ENCODE measurements at regions not wholly inside any gene's neighbourhood (a gene's known extent, or its start where the extent isn't known, plus 50 kb on each side); places are given as distances from the start of the nearest gene placed in this dataset.

GRCh38 chr3:137324114-137324513 is 366.3 kb downstream of the IL20RB start:
- TF ChIP-seq NR2F2 (IDR thresholded peaks at IDR 0.05) (no peak), ATF3 (IDR thresholded peaks at IDR 0.05) (no peak), HNF4G (IDR thresholded peaks at IDR 0.05) (no peak), ZBTB33 (IDR thresholded peaks at IDR 0.05) (no peak), JUND (IDR thresholded peaks at IDR 0.05) (no peak), RAD21 (IDR thresholded peaks at IDR 0.05) (no peak), YY1 (IDR thresholded peaks at IDR 0.05) (no peak), REST (IDR thresholded peaks at IDR 0.05) (no peak)

GRCh38 chr3:137325170-137325569 is 367.4 kb downstream of the IL20RB start:
- no peak for DNase-seq (ENCODE audit: low spot score)
- Histone ChIP-seq H3K4me3 (ENCODE audit: low read depth in 1 of 3, low read length in 3 of 3) (no peak overlapping the region), H3K9me3 (ENCODE audit: control insufficient read depth in 4 of 4, low read length in 3 of 4) (no peaks in the 10 kb centered on the region), H3K27ac (ENCODE audit: low read depth in 1 of 2, low read length in 2 of 2) (no peak overlapping the region), H3K9ac (ENCODE audit: low read depth in 1 of 2, low read length in 2 of 2) (no peak overlapping the region), H3K4me1 (ENCODE audit: control insufficient read depth in 4 of 4, insufficient read depth in 4 of 4, low read length in 3 of 4) (no peaks in the 10 kb centered on the region), H3K27me3 (ENCODE audit: control insufficient read depth in 4 of 4, insufficient read depth in 4 of 4, low read length in 3 of 4) (peaks cover 0 to 7% (median 0%) of the 10 kb centered on the region in 4 donors), H3K36me3 (ENCODE audit: control insufficient read depth in 4 of 4, insufficient read depth in 3 of 4, low read depth in 1 of 4, low read length in 3 of 4) (no peaks in the 10 kb centered on the region)
- WGBS = 66% methylated on average over 3 of the region's 3 CpGs
- TF ChIP-seq CTCF (IDR thresholded peaks at IDR 0.05; ENCODE audit: low read depth, low read length, missing input control) = no peak
- TF ChIP-seq JUND (IDR thresholded peaks at IDR 0.05) = no peak
- no peak for TF ChIP-seq TAF1 (conservative IDR thresholded peaks at IDR 0.05)
- TF ChIP-seq MAX (IDR thresholded peaks at IDR 0.05) = no peak
- TF ChIP-seq SP1 (IDR thresholded peaks at IDR 0.05) = no peak
- no peak for TF ChIP-seq RXRA (IDR thresholded peaks at IDR 0.05)
- TF ChIP-seq EGR1 (IDR thresholded peaks at IDR 0.05; ENCODE audit: low read depth in 2 of 2) = no peak
- TF ChIP-seq RAD21 (IDR thresholded peaks at IDR 0.05) = no peak
- TF ChIP-seq REST (IDR thresholded peaks at IDR 0.05) = no peak

More at GRCh38 chr3:137324114-137324513, 366.3 kb downstream of the IL20RB start:
- Histone ChIP-seq H3K9ac (ENCODE audit: low read depth in 1 of 2, low read length in 2 of 2) (no peak overlapping the region), H3K27ac (ENCODE audit: low read depth in 1 of 2, low read length in 2 of 2) (no peak overlapping the region), H3K9me3 (ENCODE audit: control insufficient read depth in 4 of 4, low read length in 3 of 4) (no peaks in the 10 kb centered on the region), H3K36me3 (ENCODE audit: control insufficient read depth in 4 of 4, insufficient read depth in 3 of 4, low read depth in 1 of 4, low read length in 3 of 4) (no peaks in the 10 kb centered on the region), H3K27me3 (ENCODE audit: control insufficient read depth in 4 of 4, insufficient read depth in 4 of 4, low read length in 3 of 4) (peaks cover 0 to 7% (median 0%) of the 10 kb centered on the region in 4 donors), H3K4me1 (ENCODE audit: control insufficient read depth in 4 of 4, insufficient read depth in 4 of 4, low read length in 3 of 4) (no peaks in the 10 kb centered on the region), H3K4me3 (ENCODE audit: low read depth in 1 of 3, low read length in 3 of 3) (no peak overlapping the region)
- DNase-seq (ENCODE audit: low spot score) = no peak
- WGBS = 91% methylated on average over 2 of the region's 2 CpGs

Data from liver (tissue), 8 donors.